WTC11 (cell line): ENCODE measurements at regions not wholly inside any gene's neighbourhood (a gene's known extent, or its start where the extent isn't known, plus 50 kb on each side); places are given as distances from the start of the nearest gene placed in this dataset.

ENCODE experiments used
- ATAC-seq: fragments of 200-7000 bp; cut with Tn5 transposase; 2 replicates; pipeline ENCODE4 v1.10.0; 2021; ENCODE audit warnings: mild to moderate bottlenecking, moderate library complexity
- CTCF ChIA-PET: fragments of 300-600 bp; sonication (Branson Sonifier 250); formaldehyde crosslinking; loops from one replicate; lab custom pipeline; 2021; ENCODE audit warnings: antibody characterized with exemption; lab: Charles Lee
- POLR2A ChIA-PET: fragments of 350-600 bp; sonication (Branson Sonifier 250); formaldehyde crosslinking; loops from one replicate; lab custom pipeline; 2021; ENCODE audit warnings: antibody characterized with exemption; lab: Charles Lee
- DNase-seq: peaks from one replicate; pipeline ENCODE4 v3.0.0; 2021; ENCODE audit warnings: low spot score
- H3K27ac Mint-ChIP-seq: 2 replicates; pipeline ENCODE4 v1.8.0; 2021; ENCODE audit warnings: mixed read lengths
- H3K27me3 Mint-ChIP-seq: 2 replicates; pipeline ENCODE4 v1.8.0; 2021; ENCODE audit warnings: low read depth, mild to moderate bottlenecking, moderate library complexity, mixed read lengths
- H3K36me3 Mint-ChIP-seq: 2 replicates; pipeline ENCODE4 v1.8.0; 2021; ENCODE audit warnings: mixed read lengths
- H3K4me1 Mint-ChIP-seq: 2 replicates; pipeline ENCODE4 v1.8.0; 2022; ENCODE audit warnings: mixed read lengths
- H3K4me3 Mint-ChIP-seq: 2 replicates; pipeline ENCODE4 v1.8.0; 2021; ENCODE audit warnings: mild to moderate bottlenecking, moderate library complexity, mixed read lengths
- H3K9me3 Mint-ChIP-seq: 2 replicates; pipeline ENCODE4 v1.8.0; 2021; ENCODE audit warnings: mixed read lengths
- ATF2 ChIP-seq: sonication (generic); formaldehyde crosslinking; IDR thresholded peaks from 2 replicates; pipeline ENCODE4 v1.8.1; 2022; ENCODE audit warnings: low read depth, missing genetic modification reagents, borderline replicate concordance
- E2F1 ChIP-seq: sonication (generic); formaldehyde crosslinking; IDR thresholded peaks from 2 replicates; pipeline ENCODE4 v1.8.0; 2022; ENCODE audit warnings: mild to moderate bottlenecking, missing genetic modification reagents
- E2F4 ChIP-seq: sonication (generic); formaldehyde crosslinking; IDR thresholded peaks from 2 replicates; pipeline ENCODE4 v1.8.1; 2022; ENCODE audit warnings: low read depth, mild to moderate bottlenecking, moderate library complexity, missing genetic modification reagents, borderline replicate concordance
- FOXJ3 ChIP-seq: sonication (generic); formaldehyde crosslinking; IDR thresholded peaks from 2 replicates; pipeline ENCODE4 v1.9.0; 2021; ENCODE audit warnings: missing genetic modification reagents, mild to moderate bottlenecking, borderline replicate concordance
- FOXP1 ChIP-seq: sonication (generic); formaldehyde crosslinking; IDR thresholded peaks from 2 replicates; pipeline ENCODE4 v1.8.0; 2022; ENCODE audit warnings: missing genetic modification reagents, mild to moderate bottlenecking, moderate library complexity, borderline replicate concordance
- GABPB1 ChIP-seq: sonication (generic); formaldehyde crosslinking; IDR thresholded peaks from 2 replicates; pipeline ENCODE4 v1.8.1; 2023; ENCODE audit warnings: mild to moderate bottlenecking, missing genetic modification reagents
- HMGXB4 ChIP-seq: sonication (generic); formaldehyde crosslinking; IDR thresholded peaks from 2 replicates; pipeline ENCODE4 v1.8.1; 2023; ENCODE audit warnings: mild to moderate bottlenecking, moderate library complexity, missing genetic modification reagents
- KAT7 ChIP-seq: sonication (generic); formaldehyde crosslinking; IDR thresholded peaks from 2 replicates; pipeline ENCODE4 v1.8.1; 2023; ENCODE audit warnings: missing genetic modification reagents, mild to moderate bottlenecking, borderline replicate concordance
- MLX ChIP-seq: sonication (generic); formaldehyde crosslinking; IDR thresholded peaks from 2 replicates; pipeline ENCODE4 v1.8.1; 2023; ENCODE audit warnings: mild to moderate bottlenecking, missing genetic modification reagents, moderate library complexity
- NR2C2 ChIP-seq: sonication (generic); formaldehyde crosslinking; IDR thresholded peaks from 2 replicates; pipeline ENCODE4 v1.8.0; 2022; ENCODE audit warnings: mild to moderate bottlenecking, missing genetic modification reagents
- NR3C1 ChIP-seq: sonication (generic); formaldehyde crosslinking; conservative IDR thresholded peaks from 2 replicates; pipeline ENCODE4 v1.8.1; 2023; ENCODE audit warnings: low read depth, mild to moderate bottlenecking, missing genetic modification reagents
- USF2 ChIP-seq: sonication (generic); formaldehyde crosslinking; IDR thresholded peaks from 2 replicates; pipeline ENCODE4 v1.8.1; 2023; ENCODE audit warnings: mild to moderate bottlenecking, missing genetic modification reagents, moderate library complexity
- ZBTB43 ChIP-seq: sonication (generic); formaldehyde crosslinking; IDR thresholded peaks from 2 replicates; pipeline ENCODE4 v1.8.1; 2023; ENCODE audit warnings: mild to moderate bottlenecking, missing genetic modification reagents
- ZNF138 ChIP-seq: sonication (generic); formaldehyde crosslinking; conservative IDR thresholded peaks from 2 replicates; pipeline ENCODE4 v1.8.1; 2022; ENCODE audit warnings: mild to moderate bottlenecking, moderate library complexity, missing genetic modification reagents
- ZNF232 ChIP-seq: sonication (generic); formaldehyde crosslinking; IDR thresholded peaks from 2 replicates; pipeline ENCODE4 v1.8.0; 2022; ENCODE audit warnings: mild to moderate bottlenecking, missing genetic modification reagents
- ZNF317 ChIP-seq: sonication (generic); formaldehyde crosslinking; IDR thresholded peaks from 2 replicates; pipeline ENCODE4 v1.8.1; 2023; ENCODE audit warnings: low read depth, mild to moderate bottlenecking, moderate library complexity, missing genetic modification reagents, borderline replicate concordance

- TF ChIP-seq ATF2 (no peak), ZNF138 (CRISPR knock-in tag) (no peak), ZNF317 (CRISPR knock-in tag) (no peak), MLX (CRISPR knock-in tag) (no peak)
Measured at GRCh38 chr1:29631361-29631760, 395.0 kb downstream of the PTPRU start (continued).

GRCh38 chr1:29630756-29631155 lies 394.4 kb downstream of the PTPRU start:
- no peaks in the 10 kb centered on the region for H3K4me1 Mint-ChIP-seq
- H3K27me3 Mint-ChIP-seq = no peaks in the 10 kb centered on the region
- no peak for ATAC-seq
- H3K9me3 Mint-ChIP-seq = peaks cover 9% of the 10 kb centered on the region
- TF ChIP-seq NR3C1 (CRISPR knock-in tag) = no peak
- TF ChIP-seq GABPB1 (CRISPR knock-in tag) = no peak
- TF ChIP-seq E2F1 (CRISPR knock-in tag) = no peak
- no peak for TF ChIP-seq KAT7 (CRISPR knock-in tag)
- TF ChIP-seq HMGXB4 (CRISPR knock-in tag) = no peak
- TF ChIP-seq ZNF232 (CRISPR knock-in tag) = no peak
- H3K4me3 Mint-ChIP-seq = no peak overlapping the region
- CTCF ChIA-PET = no interaction called here
- no peak for DNase-seq
- no peak overlapping the region for H3K27ac Mint-ChIP-seq
- H3K36me3 Mint-ChIP-seq = no peaks in the 10 kb centered on the region
- POLR2A ChIA-PET = no interaction called here

- CTCF ChIA-PET = no interaction called here
- TF ChIP-seq FOXP1 (CRISPR knock-in tag) (no peak), USF2 (CRISPR knock-in tag) (no peak), FOXJ3 (no peak), E2F4 (CRISPR knock-in tag) (no peak), NR2C2 (CRISPR knock-in tag) (no peak), ZBTB43 (CRISPR knock-in tag) (no peak)
- TF ChIP-seq, all 79 proteins: peak for 0
- Mint-ChIP-seq H3K9me3 (peaks cover 9% of the 10 kb centered on the region), H3K4me3 (no peak overlapping the region), H3K36me3 (no peaks in the 10 kb centered on the region), H3K27me3 (no peaks in the 10 kb centered on the region), H3K4me1 (no peaks in the 10 kb centered on the region), H3K27ac (no peak overlapping the region)
- ATAC-seq = no peak
- no peak for DNase-seq
- POLR2A ChIA-PET = no interaction called here
Measured at GRCh38 chr1:29629814-29630516, 393.6 kb downstream of the PTPRU start.
